ENCODE measurements at regions not wholly inside any gene's neighbourhood (a gene's known extent, or its start where the extent isn't known, plus 50 kb on each side); places are given as distances from the start of the nearest gene placed in this dataset.

DNA sequence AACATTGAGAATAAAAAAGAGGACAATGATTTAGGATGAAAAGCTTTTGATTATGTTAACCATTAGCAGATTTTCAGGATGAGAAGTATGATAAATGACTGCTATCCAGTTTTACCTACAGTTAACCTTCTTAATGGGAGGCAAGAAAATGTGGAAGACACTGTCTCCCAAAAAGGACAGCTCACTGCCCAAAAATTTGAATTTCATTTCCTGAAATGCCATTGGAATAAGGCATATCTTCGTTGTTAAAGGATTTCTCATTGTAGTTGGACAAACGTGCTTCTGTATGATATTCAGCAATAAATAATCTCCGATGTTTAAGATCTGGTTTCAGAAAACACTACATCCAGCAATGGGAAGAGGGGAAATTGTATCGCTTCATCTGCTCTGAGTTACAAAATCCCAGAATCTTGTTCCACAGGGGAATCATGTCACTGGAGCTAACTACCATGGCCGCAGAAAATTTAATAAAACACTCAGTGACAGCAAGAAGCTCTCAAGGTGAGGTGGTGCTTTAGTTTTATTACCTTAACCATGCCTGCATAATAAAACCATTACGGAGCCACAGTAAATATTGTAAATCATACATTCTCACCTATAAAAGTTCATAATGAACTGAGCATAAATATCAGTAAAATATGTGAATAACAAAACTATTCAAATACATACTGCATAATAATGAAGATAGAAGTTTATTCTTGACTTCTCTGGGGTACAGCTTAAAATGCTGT, 552.3 kb downstream of the PCDH7 start:
- TF ChIP-seq ZFP30 (CRISPR knock-in tag; IDR thresholded peaks at IDR 0.05): no peak
- TF ChIP-seq ZFP3 (CRISPR knock-in tag; IDR thresholded peaks at IDR 0.05): no peak
- TF ChIP-seq ARNTL (CRISPR knock-in tag; IDR thresholded peaks at IDR 0.05; ENCODE audit: borderline replicate concordance, low read depth): no peak
- no peak for TF ChIP-seq BACH2 (CRISPR knock-in tag; IDR thresholded peaks at IDR 0.05; ENCODE audit: borderline replicate concordance)
- no peak for TF ChIP-seq PPARA (CRISPR knock-in tag; IDR thresholded peaks at IDR 0.05; ENCODE audit: borderline replicate concordance)
- TF ChIP-seq GLIS3 (CRISPR knock-in tag; IDR thresholded peaks at IDR 0.05): no peak
- no peak for TF ChIP-seq OSR1 (CRISPR knock-in tag; IDR thresholded peaks at IDR 0.05)
- no peak for TF ChIP-seq RARB (CRISPR knock-in tag; IDR thresholded peaks at IDR 0.05)
- TF ChIP-seq CSDC2 (CRISPR knock-in tag; IDR thresholded peaks at IDR 0.05): no peak
- TF ChIP-seq, protein P1, sequence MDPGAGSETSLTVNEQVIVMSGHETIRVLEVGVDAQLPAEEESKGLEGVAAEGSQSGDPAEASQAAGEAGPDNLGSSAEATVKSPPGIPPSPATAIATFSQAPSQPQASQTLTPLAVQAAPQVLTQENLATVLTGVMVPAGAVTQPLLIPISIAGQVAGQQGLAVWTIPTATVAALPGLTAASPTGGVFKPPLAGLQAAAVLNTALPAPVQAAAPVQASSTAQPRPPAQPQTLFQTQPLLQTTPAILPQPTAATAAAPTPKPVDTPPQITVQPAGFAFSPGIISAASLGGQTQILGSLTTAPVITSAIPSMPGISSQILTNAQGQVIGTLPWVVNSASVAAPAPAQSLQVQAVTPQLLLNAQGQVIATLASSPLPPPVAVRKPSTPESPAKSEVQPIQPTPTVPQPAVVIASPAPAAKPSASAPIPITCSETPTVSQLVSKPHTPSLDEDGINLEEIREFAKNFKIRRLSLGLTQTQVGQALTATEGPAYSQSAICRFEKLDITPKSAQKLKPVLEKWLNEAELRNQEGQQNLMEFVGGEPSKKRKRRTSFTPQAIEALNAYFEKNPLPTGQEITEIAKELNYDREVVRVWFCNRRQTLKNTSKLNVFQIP (CRISPR knock-in tag; IDR thresholded peaks at IDR 0.05; ENCODE audit: borderline replicate concordance, low read depth): no peak
- TF ChIP-seq ESRRG (CRISPR knock-in tag; IDR thresholded peaks at IDR 0.05): no peak
- no peak for TF ChIP-seq ISL1 (CRISPR knock-in tag; IDR thresholded peaks at IDR 0.05)
- TF ChIP-seq, protein P2, sequence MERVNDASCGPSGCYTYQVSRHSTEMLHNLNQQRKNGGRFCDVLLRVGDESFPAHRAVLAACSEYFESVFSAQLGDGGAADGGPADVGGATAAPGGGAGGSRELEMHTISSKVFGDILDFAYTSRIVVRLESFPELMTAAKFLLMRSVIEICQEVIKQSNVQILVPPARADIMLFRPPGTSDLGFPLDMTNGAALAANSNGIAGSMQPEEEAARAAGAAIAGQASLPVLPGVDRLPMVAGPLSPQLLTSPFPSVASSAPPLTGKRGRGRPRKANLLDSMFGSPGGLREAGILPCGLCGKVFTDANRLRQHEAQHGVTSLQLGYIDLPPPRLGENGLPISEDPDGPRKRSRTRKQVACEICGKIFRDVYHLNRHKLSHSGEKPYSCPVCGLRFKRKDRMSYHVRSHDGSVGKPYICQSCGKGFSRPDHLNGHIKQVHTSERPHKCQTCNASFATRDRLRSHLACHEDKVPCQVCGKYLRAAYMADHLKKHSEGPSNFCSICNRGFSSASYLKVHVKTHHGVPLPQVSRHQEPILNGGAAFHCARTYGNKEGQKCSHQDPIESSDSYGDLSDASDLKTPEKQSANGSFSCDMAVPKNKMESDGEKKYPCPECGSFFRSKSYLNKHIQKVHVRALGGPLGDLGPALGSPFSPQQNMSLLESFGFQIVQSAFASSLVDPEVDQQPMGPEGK (CRISPR knock-in tag; IDR thresholded peaks at IDR 0.05; ENCODE audit: borderline replicate concordance): no peak
- no peak for TF ChIP-seq ZC3H10 (CRISPR knock-in tag; IDR thresholded peaks at IDR 0.05)
- TF ChIP-seq, protein P3, sequence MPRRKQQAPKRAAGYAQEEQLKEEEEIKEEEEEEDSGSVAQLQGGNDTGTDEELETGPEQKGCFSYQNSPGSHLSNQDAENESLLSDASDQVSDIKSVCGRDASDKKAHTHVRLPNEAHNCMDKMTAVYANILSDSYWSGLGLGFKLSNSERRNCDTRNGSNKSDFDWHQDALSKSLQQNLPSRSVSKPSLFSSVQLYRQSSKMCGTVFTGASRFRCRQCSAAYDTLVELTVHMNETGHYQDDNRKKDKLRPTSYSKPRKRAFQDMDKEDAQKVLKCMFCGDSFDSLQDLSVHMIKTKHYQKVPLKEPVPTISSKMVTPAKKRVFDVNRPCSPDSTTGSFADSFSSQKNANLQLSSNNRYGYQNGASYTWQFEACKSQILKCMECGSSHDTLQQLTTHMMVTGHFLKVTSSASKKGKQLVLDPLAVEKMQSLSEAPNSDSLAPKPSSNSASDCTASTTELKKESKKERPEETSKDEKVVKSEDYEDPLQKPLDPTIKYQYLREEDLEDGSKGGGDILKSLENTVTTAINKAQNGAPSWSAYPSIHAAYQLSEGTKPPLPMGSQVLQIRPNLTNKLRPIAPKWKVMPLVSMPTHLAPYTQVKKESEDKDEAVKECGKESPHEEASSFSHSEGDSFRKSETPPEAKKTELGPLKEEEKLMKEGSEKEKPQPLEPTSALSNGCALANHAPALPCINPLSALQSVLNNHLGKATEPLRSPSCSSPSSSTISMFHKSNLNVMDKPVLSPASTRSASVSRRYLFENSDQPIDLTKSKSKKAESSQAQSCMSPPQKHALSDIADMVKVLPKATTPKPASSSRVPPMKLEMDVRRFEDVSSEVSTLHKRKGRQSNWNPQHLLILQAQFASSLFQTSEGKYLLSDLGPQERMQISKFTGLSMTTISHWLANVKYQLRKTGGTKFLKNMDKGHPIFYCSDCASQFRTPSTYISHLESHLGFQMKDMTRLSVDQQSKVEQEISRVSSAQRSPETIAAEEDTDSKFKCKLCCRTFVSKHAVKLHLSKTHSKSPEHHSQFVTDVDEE (CRISPR knock-in tag; IDR thresholded peaks at IDR 0.05): no peak
- TF ChIP-seq, protein P4, sequence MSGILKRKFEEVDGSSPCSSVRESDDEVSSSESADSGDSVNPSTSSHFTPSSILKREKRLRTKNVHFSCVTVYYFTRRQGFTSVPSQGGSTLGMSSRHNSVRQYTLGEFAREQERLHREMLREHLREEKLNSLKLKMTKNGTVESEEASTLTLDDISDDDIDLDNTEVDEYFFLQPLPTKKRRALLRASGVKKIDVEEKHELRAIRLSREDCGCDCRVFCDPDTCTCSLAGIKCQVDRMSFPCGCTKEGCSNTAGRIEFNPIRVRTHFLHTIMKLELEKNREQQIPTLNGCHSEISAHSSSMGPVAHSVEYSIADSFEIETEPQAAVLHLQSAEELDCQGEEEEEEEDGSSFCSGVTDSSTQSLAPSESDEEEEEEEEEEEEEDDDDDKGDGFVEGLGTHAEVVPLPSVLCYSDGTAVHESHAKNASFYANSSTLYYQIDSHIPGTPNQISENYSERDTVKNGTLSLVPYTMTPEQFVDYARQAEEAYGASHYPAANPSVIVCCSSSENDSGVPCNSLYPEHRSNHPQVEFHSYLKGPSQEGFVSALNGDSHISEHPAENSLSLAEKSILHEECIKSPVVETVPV (CRISPR knock-in tag; IDR thresholded peaks at IDR 0.05): no peak
- TF ChIP-seq TOX (CRISPR knock-in tag; IDR thresholded peaks at IDR 0.05; ENCODE audit: borderline replicate concordance): no peak
- no peak for TF ChIP-seq SNAI2 (CRISPR knock-in tag; IDR thresholded peaks at IDR 0.05)
- no peak for ATAC-seq

DNA sequence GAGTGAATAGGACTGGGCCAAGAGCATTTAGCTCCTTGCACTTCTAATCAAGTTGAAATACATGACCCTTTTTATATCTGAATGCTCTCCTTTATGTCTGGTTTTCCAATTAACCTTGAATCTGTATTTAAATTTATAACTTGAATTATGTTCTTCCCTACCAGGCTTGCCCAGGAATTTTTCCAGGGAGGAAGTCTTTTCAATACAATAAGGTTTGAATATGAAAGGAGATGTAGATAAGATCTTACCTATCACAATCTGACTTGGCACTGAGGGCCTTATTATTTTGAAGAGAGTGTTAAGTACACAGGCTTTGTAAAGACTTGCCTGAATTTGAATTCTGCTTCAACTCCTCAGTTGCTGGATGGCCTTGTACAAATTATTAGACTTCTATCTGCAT, 555.7 kb downstream of the PCDH7 start:
- no peak for ATAC-seq
- no peak for TF ChIP-seq RARB (CRISPR knock-in tag; IDR thresholded peaks at IDR 0.05)
- TF ChIP-seq, protein P1 (CRISPR knock-in tag; IDR thresholded peaks at IDR 0.05; ENCODE audit: borderline replicate concordance, low read depth): no peak
- TF ChIP-seq, protein P3 (CRISPR knock-in tag; IDR thresholded peaks at IDR 0.05): no peak
- TF ChIP-seq, protein P5, sequence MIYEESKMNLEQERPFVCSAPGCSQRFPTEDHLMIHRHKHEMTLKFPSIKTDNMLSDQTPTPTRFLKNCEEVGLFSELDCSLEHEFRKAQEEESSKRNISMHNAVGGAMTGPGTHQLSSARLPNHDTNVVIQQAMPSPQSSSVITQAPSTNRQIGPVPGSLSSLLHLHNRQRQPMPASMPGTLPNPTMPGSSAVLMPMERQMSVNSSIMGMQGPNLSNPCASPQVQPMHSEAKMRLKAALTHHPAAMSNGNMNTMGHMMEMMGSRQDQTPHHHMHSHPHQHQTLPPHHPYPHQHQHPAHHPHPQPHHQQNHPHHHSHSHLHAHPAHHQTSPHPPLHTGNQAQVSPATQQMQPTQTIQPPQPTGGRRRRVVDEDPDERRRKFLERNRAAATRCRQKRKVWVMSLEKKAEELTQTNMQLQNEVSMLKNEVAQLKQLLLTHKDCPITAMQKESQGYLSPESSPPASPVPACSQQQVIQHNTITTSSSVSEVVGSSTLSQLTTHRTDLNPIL (CRISPR knock-in tag; IDR thresholded peaks at IDR 0.05; ENCODE audit: low read depth): no peak
- TF ChIP-seq ZFP3 (CRISPR knock-in tag; IDR thresholded peaks at IDR 0.05): no peak
- TF ChIP-seq ZNF8 (CRISPR knock-in tag; IDR thresholded peaks at IDR 0.05): no peak
- no peak for TF ChIP-seq ZNF565 (CRISPR knock-in tag; conservative IDR thresholded peaks at IDR 0.05; ENCODE audit: low read depth)
- TF ChIP-seq, protein P4 (CRISPR knock-in tag; IDR thresholded peaks at IDR 0.05): no peak
- no peak for TF ChIP-seq ISL1 (CRISPR knock-in tag; IDR thresholded peaks at IDR 0.05)
- TF ChIP-seq ZNF70 (CRISPR knock-in tag; IDR thresholded peaks at IDR 0.05): no peak
- TF ChIP-seq CSDC2 (CRISPR knock-in tag; IDR thresholded peaks at IDR 0.05): no peak
- TF ChIP-seq ARNTL (CRISPR knock-in tag; IDR thresholded peaks at IDR 0.05; ENCODE audit: borderline replicate concordance, low read depth): no peak
- no peak for TF ChIP-seq ZC3H10 (CRISPR knock-in tag; IDR thresholded peaks at IDR 0.05)
- no peak for TF ChIP-seq ZFP30 (CRISPR knock-in tag; IDR thresholded peaks at IDR 0.05)
- TF ChIP-seq GLIS3 (CRISPR knock-in tag; IDR thresholded peaks at IDR 0.05): no peak
- no peak for TF ChIP-seq ESRRG (CRISPR knock-in tag; IDR thresholded peaks at IDR 0.05)

All from SK-N-SH treated with all-trans-retinoic acid at 6 μM for 48 hours (cell line).